ENCODE measurements at regions not wholly inside any gene's neighbourhood (a gene's known extent, or its start where the extent isn't known, plus 50 kb on each side); places are given as distances from the start of the nearest gene placed in this dataset.
"Not testable (repeated sequence)": the region's sequence is repeated elsewhere in the genome, so short reads cannot be mapped to it uniquely, and the experiment has no call there.

GRCh38 chr9:26131886-26132285, 453.6 kb upstream of the TUSC1 start:
- H3K9ac ChIP-seq (ENCODE audit: insufficient read depth in 1 of 2, low read length in 2 of 2), result no peak overlapping the region
- no peaks in the 10 kb centered on the region for H3K36me3 ChIP-seq (ENCODE audit: control insufficient read depth in 4 of 4, insufficient read depth in 4 of 4, low read length in 4 of 4)
- TF ChIP-seq, protein P1, sequence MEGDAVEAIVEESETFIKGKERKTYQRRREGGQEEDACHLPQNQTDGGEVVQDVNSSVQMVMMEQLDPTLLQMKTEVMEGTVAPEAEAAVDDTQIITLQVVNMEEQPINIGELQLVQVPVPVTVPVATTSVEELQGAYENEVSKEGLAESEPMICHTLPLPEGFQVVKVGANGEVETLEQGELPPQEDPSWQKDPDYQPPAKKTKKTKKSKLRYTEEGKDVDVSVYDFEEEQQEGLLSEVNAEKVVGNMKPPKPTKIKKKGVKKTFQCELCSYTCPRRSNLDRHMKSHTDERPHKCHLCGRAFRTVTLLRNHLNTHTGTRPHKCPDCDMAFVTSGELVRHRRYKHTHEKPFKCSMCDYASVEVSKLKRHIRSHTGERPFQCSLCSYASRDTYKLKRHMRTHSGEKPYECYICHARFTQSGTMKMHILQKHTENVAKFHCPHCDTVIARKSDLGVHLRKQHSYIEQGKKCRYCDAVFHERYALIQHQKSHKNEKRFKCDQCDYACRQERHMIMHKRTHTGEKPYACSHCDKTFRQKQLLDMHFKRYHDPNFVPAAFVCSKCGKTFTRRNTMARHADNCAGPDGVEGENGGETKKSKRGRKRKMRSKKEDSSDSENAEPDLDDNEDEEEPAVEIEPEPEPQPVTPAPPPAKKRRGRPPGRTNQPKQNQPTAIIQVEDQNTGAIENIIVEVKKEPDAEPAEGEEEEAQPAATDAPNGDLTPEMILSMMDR (IDR thresholded peaks at IDR 0.05; ENCODE audit: control extremely low read depth, extremely low read depth), result no peak
- no peak overlapping the region for H3K27ac ChIP-seq (ENCODE audit: low read depth in 1 of 2, low read length in 1 of 2)
- no peak overlapping the region for H3K4me3 ChIP-seq
- H3K27me3 ChIP-seq (ENCODE audit: control insufficient read depth in 3 of 3, insufficient read depth in 3 of 3, low read length in 2 of 3), result no peaks in the 10 kb centered on the region
- DNase-seq (no peak), ATAC-seq (ENCODE audit: insufficient read depth, low FRiP score) (no peak)
- 86 to 90% methylated on average over 1 of the region's 1 CpG for WGBS, 2 donors
- no peaks in the 10 kb centered on the region for H3K4me1 ChIP-seq (ENCODE audit: control insufficient read depth in 5 of 5, insufficient read depth in 5 of 5, low read length in 5 of 5)
- H3K9me3 ChIP-seq (ENCODE audit: control insufficient read depth in 4 of 4, insufficient read depth in 3 of 4, low read length in 3 of 4), result no peaks in the 10 kb centered on the region

DNA sequence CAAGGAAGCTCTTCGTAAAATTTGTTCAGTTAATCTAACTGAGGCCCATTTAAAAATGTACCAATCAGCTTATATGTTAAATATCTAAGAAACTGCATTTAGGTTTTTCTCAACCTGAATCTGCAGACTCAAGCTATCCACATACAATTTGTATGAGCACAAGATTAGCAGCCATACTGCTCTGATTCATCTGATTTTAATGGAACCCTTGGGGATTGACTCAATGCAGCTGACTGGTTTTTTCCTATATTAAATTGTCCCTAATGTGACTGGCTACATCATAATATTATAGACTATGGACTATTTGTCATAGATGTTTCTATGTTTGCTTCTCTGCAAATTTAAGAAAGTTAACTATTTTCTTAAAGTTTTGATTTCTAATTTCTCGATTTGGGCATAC, 451.0 kb upstream of the TUSC1 start:
- no peak overlapping the region for H3K9ac ChIP-seq (ENCODE audit: insufficient read depth in 1 of 2, low read length in 2 of 2)
- no peak for DNase-seq
- TF ChIP-seq, protein P1 (IDR thresholded peaks at IDR 0.05; ENCODE audit: control extremely low read depth, extremely low read depth), result no peak
- H3K27me3 ChIP-seq (ENCODE audit: control insufficient read depth in 3 of 3, insufficient read depth in 3 of 3, low read length in 2 of 3), result no peaks in the 10 kb centered on the region
- no peaks in the 10 kb centered on the region for H3K9me3 ChIP-seq (ENCODE audit: control insufficient read depth in 4 of 4, insufficient read depth in 3 of 4, low read length in 3 of 4)
- no peaks in the 10 kb centered on the region for H3K4me1 ChIP-seq (ENCODE audit: control insufficient read depth in 5 of 5, insufficient read depth in 5 of 5, low read length in 5 of 5)
- no peak overlapping the region for H3K4me3 ChIP-seq
- H3K36me3 ChIP-seq (ENCODE audit: control insufficient read depth in 4 of 4, insufficient read depth in 4 of 4, low read length in 4 of 4), result no peaks in the 10 kb centered on the region
- 87 to 94% methylated on average over 2 of the region's 2 CpGs for WGBS, 2 donors
- no peak for ATAC-seq (ENCODE audit: insufficient read depth, low FRiP score)
- no peak overlapping the region for H3K27ac ChIP-seq (ENCODE audit: low read depth in 1 of 2, low read length in 1 of 2)

DNA sequence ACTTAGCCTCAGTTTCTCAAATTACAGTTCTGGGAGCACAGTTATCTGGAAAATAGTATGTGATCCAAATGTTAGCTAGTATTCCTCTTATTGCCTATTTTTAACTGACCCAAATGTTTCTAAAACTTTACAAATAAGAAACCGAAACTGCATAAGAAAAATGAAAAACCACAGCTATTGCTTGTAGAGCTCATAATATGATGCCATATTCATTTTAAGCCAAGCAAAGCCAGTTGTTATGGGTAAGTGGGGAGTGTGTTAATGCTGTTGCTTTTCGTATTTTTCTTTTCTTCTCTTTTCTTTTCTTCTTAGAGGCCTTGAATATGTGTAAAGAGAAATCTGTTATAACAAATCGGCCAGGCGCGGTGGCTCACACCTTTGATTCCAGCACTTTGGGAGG, 447.4 kb upstream of the TUSC1 start:
- H3K4me1 ChIP-seq (ENCODE audit: control insufficient read depth in 5 of 5, insufficient read depth in 5 of 5, low read length in 5 of 5), result no peaks in the 10 kb centered on the region
- no peak overlapping the region for H3K27ac ChIP-seq (ENCODE audit: low read depth in 1 of 2, low read length in 1 of 2)
- H3K9ac ChIP-seq (ENCODE audit: insufficient read depth in 1 of 2, low read length in 2 of 2), result no peak overlapping the region
- no peak for ATAC-seq (ENCODE audit: insufficient read depth, low FRiP score)
- no peak for DNase-seq
- H3K9me3 ChIP-seq (ENCODE audit: control insufficient read depth in 4 of 4, insufficient read depth in 3 of 4, low read length in 3 of 4), result no peaks in the 10 kb centered on the region
- H3K36me3 ChIP-seq (ENCODE audit: control insufficient read depth in 4 of 4, insufficient read depth in 4 of 4, low read length in 4 of 4), result no peaks in the 10 kb centered on the region
- WGBS, 2 donors, result 87 to 90% methylated on average over 5 of the region's 5 CpGs
- TF ChIP-seq, protein P1 (IDR thresholded peaks at IDR 0.05; ENCODE audit: control extremely low read depth, extremely low read depth), result no peak
- no peak overlapping the region for H3K4me3 ChIP-seq
- no peaks in the 10 kb centered on the region for H3K27me3 ChIP-seq (ENCODE audit: control insufficient read depth in 3 of 3, insufficient read depth in 3 of 3, low read length in 2 of 3)

- not testable (repeated sequence) for H3K4me1 ChIP-seq (ENCODE audit: control insufficient read depth in 5 of 5, insufficient read depth in 5 of 5, low read length in 5 of 5); ATAC-seq (ENCODE audit: insufficient read depth, low FRiP score); H3K36me3 ChIP-seq (ENCODE audit: control insufficient read depth in 4 of 4, insufficient read depth in 4 of 4, low read length in 4 of 4); H3K4me3 ChIP-seq; H3K9me3 ChIP-seq (ENCODE audit: control insufficient read depth in 4 of 4, insufficient read depth in 3 of 4, low read length in 3 of 4); DNase-seq; H3K27me3 ChIP-seq (ENCODE audit: control insufficient read depth in 3 of 3, insufficient read depth in 3 of 3, low read length in 2 of 3); H3K9ac ChIP-seq (ENCODE audit: insufficient read depth in 1 of 2, low read length in 2 of 2); H3K27ac ChIP-seq (ENCODE audit: low read depth in 1 of 2, low read length in 1 of 2)
- WGBS, 2 donors, result 53 to 62% methylated on average over 2 of the region's 2 CpGs
Measured at GRCh38 chr9:26116085-26116484, 437.8 kb upstream of the TUSC1 start.

Measured in lung (tissue), 11 donors.